ENCODE measurements at regions not wholly inside any gene's neighbourhood (a gene's known extent, or its start where the extent isn't known, plus 50 kb on each side); places are given as distances from the start of the nearest gene placed in this dataset.

DNA sequence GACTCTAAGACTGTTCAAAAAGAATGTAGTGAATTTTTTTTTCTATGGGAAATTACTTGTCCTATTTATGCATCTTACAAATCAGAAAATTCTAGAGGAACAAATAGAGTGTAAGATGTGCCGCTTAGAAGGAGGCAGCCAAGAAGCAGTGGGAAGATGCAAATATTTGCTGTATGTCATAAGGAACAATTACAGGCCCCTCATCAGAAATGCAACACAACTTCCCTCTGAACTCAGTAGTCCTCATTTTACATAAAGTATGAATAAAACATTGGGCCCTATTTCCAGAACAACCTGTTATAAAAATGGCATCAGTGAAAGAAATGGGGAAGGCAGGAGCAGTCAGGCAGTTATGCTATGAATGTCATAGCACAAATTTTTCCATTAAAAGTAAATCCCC, 50.7 kb upstream of the SCG2 start:
- FAIRE-seq (no peak), DNase-seq (ENCODE audit: insufficient read length, low spot score) (no peak)
- TF ChIP-seq, protein P1, sequence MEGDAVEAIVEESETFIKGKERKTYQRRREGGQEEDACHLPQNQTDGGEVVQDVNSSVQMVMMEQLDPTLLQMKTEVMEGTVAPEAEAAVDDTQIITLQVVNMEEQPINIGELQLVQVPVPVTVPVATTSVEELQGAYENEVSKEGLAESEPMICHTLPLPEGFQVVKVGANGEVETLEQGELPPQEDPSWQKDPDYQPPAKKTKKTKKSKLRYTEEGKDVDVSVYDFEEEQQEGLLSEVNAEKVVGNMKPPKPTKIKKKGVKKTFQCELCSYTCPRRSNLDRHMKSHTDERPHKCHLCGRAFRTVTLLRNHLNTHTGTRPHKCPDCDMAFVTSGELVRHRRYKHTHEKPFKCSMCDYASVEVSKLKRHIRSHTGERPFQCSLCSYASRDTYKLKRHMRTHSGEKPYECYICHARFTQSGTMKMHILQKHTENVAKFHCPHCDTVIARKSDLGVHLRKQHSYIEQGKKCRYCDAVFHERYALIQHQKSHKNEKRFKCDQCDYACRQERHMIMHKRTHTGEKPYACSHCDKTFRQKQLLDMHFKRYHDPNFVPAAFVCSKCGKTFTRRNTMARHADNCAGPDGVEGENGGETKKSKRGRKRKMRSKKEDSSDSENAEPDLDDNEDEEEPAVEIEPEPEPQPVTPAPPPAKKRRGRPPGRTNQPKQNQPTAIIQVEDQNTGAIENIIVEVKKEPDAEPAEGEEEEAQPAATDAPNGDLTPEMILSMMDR (IDR thresholded peaks at IDR 0.05; ENCODE audit: insufficient read depth, missing control alignments): no peak

DNA sequence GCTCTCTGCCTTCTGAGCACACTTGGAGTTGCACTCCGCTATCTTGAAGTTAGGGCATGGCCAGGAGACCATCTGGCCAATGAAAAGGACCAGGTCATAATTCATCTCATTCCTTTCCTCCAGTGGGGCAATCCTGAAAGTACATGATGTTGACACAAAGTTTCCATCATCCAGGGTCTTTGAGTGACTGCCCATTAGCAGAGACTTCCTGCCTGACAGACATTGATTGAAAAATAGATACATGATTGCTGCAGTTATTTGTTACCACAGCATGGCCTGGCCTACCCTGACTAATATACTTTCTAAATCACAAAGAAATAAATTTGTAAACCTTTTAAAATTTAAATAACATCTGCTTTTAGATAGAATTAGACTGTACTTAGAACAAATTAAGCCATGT, 50.0 kb upstream of the SCG2 start:
- TF ChIP-seq, protein P1 (IDR thresholded peaks at IDR 0.05; ENCODE audit: insufficient read depth, missing control alignments): no peak
- FAIRE-seq (no peak), DNase-seq (ENCODE audit: insufficient read length, low spot score) (no peak)
